Keratinocyte (primary cell): ENCODE measurements at regions not wholly inside any gene's neighbourhood (a gene's known extent, or its start where the extent isn't known, plus 50 kb on each side); places are given as distances from the start of the nearest gene placed in this dataset.

Experiments used
- DNase-seq: peaks from one replicate; pipeline ENCODE4 v3.0.0-alpha.2; 2011; ENCODE audit warnings: low read depth, missing footprints, low spot score
- FAIRE-seq: peaks from 2 replicates; lab custom pipeline; 2011; peaks lifted over from hg19 to GRCh38; lab: Jason Lieb, UNC
- H2AFZ ChIP-seq: 2 replicates; pipeline ENCODE4 v1.6.0; 2012; ENCODE audit warnings: low read length, control low read depth, inconsistent platforms; ENCODE audit not compliant: control insufficient read depth
- H3K27ac ChIP-seq: 2 replicates; pipeline ENCODE4 v1.5.1; 2011; ENCODE audit warnings: low read length; ENCODE audit not compliant: control insufficient read depth, insufficient read depth
- H3K27me3 ChIP-seq: 3 replicates; pipeline ENCODE4 v1.6.0; 2011; ENCODE audit warnings: low read length; ENCODE audit not compliant: control insufficient read depth, insufficient read depth; ENCODE audit errors: extremely low read depth
- H3K36me3 ChIP-seq, 2 experiments: 2 replicates in 1 of 2; 3 replicates in 1 of 2; pipeline ENCODE4 v1.5.1; 2011; ENCODE audit warnings: low read length in 2 of 2, mild to moderate bottlenecking in 1 of 2; ENCODE audit not compliant: control insufficient read depth in 2 of 2, insufficient read depth in 2 of 2; ENCODE audit errors: extremely low read depth in 1 of 2
- H3K4me1 ChIP-seq: 3 replicates; pipeline ENCODE4 v1.5.1; 2011; ENCODE audit warnings: low read length; ENCODE audit not compliant: control insufficient read depth, insufficient read depth; ENCODE audit errors: extremely low read depth
- H3K4me2 ChIP-seq: 3 replicates; pipeline ENCODE4 v1.6.0; 2011; ENCODE audit warnings: low read depth, low read length; ENCODE audit not compliant: control insufficient read depth, insufficient read depth; ENCODE audit errors: extremely low read depth
- H3K4me3 ChIP-seq, 3 experiments: fragments of 200-600 bp in 1 of 3; sonication (generic) in 1 of 3; 2 replicates in 2 of 3; 3 replicates in 1 of 3; pipeline ENCODE4 v1.5.1; 2011 to 2016; ENCODE audit warnings: low read length in 3 of 3, mild to moderate bottlenecking in 3 of 3, control low read depth in 2 of 3, inconsistent platforms in 1 of 3, low read depth in 1 of 3, mixed read lengths in 1 of 3, mixed run types in 1 of 3, moderate library complexity in 1 of 3; ENCODE audit not compliant: control insufficient read depth in 2 of 3, insufficient read depth in 2 of 3; ENCODE audit errors: extremely low read depth in 1 of 3
- H3K79me2 ChIP-seq: 2 replicates; pipeline ENCODE4 v1.6.0; 2012; ENCODE audit warnings: low read length; ENCODE audit not compliant: control insufficient read depth, insufficient read depth
- H3K9ac ChIP-seq: 3 replicates; pipeline ENCODE4 v1.6.0; 2011; ENCODE audit warnings: low read length; ENCODE audit not compliant: control insufficient read depth, insufficient read depth; ENCODE audit errors: extremely low read depth
- H3K9me1 ChIP-seq: 3 replicates; pipeline ENCODE4 v1.6.0; 2011; ENCODE audit warnings: low read length; ENCODE audit not compliant: control insufficient read depth, insufficient read depth; ENCODE audit errors: extremely low read depth
- H3K9me3 ChIP-seq: 2 replicates; pipeline ENCODE4 v1.5.1; 2012; ENCODE audit warnings: low read depth, low read length; ENCODE audit not compliant: control insufficient read depth
- H4K20me1 ChIP-seq: 3 replicates; pipeline ENCODE4 v1.6.0; 2011; ENCODE audit warnings: low read length; ENCODE audit not compliant: control insufficient read depth, insufficient read depth; ENCODE audit errors: extremely low read depth
- CTCF ChIP-seq, 3 experiments: IDR thresholded peaks in 1 of 3; conservative IDR thresholded peaks in 1 of 3; optimal IDR thresholded peaks in 1 of 3; 2 replicates in 2 of 3; 3 replicates in 1 of 3; pipeline versions ENCODE3 to v1.5.1; 2011; ENCODE audit warnings: low read length in 3 of 3, mild to moderate bottlenecking in 3 of 3, moderate library complexity in 2 of 3, control low read depth in 1 of 3, inconsistent platforms in 1 of 3; ENCODE audit not compliant: insufficient read depth in 2 of 3; ENCODE audit errors: extremely low read depth in 1 of 3
- EZH2 ChIP-seq: IDR thresholded peaks from one replicate; pipeline ENCODE4 v1.6.1; 2012; ENCODE audit warnings: inconsistent platforms, mild to moderate bottlenecking, low read length, moderate library complexity
- dilution Hi-C: fragments of 300-500 bp; cut with MboI; formaldehyde crosslinking; loops from one replicate; pipeline ENCODE4 v1.7.0; 2020; ENCODE audit warnings: low sequenced_read_pairs; ENCODE audit not compliant: extremely low pct_ligation_motif_present

- no peaks in the 10 kb centered on the region for H3K36me3 ChIP-seq
- H2AFZ ChIP-seq: no peak overlapping the region
- dilution Hi-C loops: no loop called here
- H3K27ac ChIP-seq: no peak overlapping the region
- DNase-seq (no peak), FAIRE-seq (no peak)
- no peak overlapping the region for H3K9ac ChIP-seq
- no peaks in the 10 kb centered on the region for H3K27me3 ChIP-seq
- no peak overlapping the region for H3K4me2 ChIP-seq
- TF ChIP-seq CTCF (optimal IDR thresholded peaks at IDR 0.05 in 1 of 3, IDR thresholded peaks at IDR 0.05 in 1 of 3, conservative IDR thresholded peaks at IDR 0.05 in 1 of 3; ENCODE audit: extremely low read depth in 1 of 3, insufficient read depth in 2 of 3, low read length in 3 of 3) (no peak), EZH2 (no peak)
- no peaks in the 10 kb centered on the region for H3K4me1 ChIP-seq
- no peaks in the 10 kb centered on the region for H3K79me2 ChIP-seq
- no peaks in the 10 kb centered on the region for H4K20me1 ChIP-seq
- H3K4me3 ChIP-seq: no peak overlapping the region
- no peaks in the 10 kb centered on the region for H3K9me3 ChIP-seq
- H3K9me1 ChIP-seq: no peaks in the 10 kb centered on the region
Measured at GRCh38 chr4:173647902-173648301, 117.9 kb upstream of the HAND2 start.

- Histone ChIP-seq H3K79me2 (no peaks in the 10 kb centered on the region), H4K20me1 (no peaks in the 10 kb centered on the region), H2AFZ (no peak overlapping the region), H3K36me3 (no peaks in the 10 kb centered on the region), H3K4me1 (no peaks in the 10 kb centered on the region), H3K4me2 (no peak overlapping the region), H3K4me3 (no peak overlapping the region), H3K27ac (no peak overlapping the region), H3K9me3 (no peaks in the 10 kb centered on the region), H3K9ac (no peak overlapping the region), H3K27me3 (no peaks in the 10 kb centered on the region), H3K9me1 (no peaks in the 10 kb centered on the region)
- no peak for FAIRE-seq
- dilution Hi-C loops: no loop called here
- DNase-seq: no peak
- TF ChIP-seq EZH2: no peak
Measured at GRCh38 chr4:173642509-173642908, 112.5 kb upstream of the HAND2 start.

GRCh38 chr4:173635395-173635794 is 105.4 kb upstream of the HAND2 start:
- dilution Hi-C loops: no loop called here
- Histone ChIP-seq H3K9me1 (no peaks in the 10 kb centered on the region), H3K4me3 (no peak overlapping the region), H3K27ac (no peak overlapping the region), H3K4me1 (no peaks in the 10 kb centered on the region), H2AFZ (no peak overlapping the region), H3K79me2 (no peaks in the 10 kb centered on the region), H3K9me3 (no peaks in the 10 kb centered on the region), H3K36me3 (no peaks in the 10 kb centered on the region), H3K4me2 (no peak overlapping the region), H3K27me3 (no peaks in the 10 kb centered on the region), H4K20me1 (no peaks in the 10 kb centered on the region), H3K9ac (no peak overlapping the region)
- TF ChIP-seq EZH2 (no peak), CTCF (optimal IDR thresholded peaks at IDR 0.05 in 1 of 3, IDR thresholded peaks at IDR 0.05 in 1 of 3, conservative IDR thresholded peaks at IDR 0.05 in 1 of 3; ENCODE audit: extremely low read depth in 1 of 3, insufficient read depth in 2 of 3, low read length in 3 of 3) (no peak)
- no peak for FAIRE-seq
- no peak for DNase-seq
